Stimulated activated CD8-positive, alpha-beta memory T cell treated with anti-CD3 and anti-CD28 coated beads, Interleukin-7, amount 100 ng/mL, for 48 hours (primary cell): ENCODE measurements at regions not wholly inside any gene's neighbourhood (a gene's known extent, or its start where the extent isn't known, plus 50 kb on each side); places are given as distances from the start of the nearest gene placed in this dataset.
A peak's percentile ranks its signal among the peaks of the same experiment; 100 is the strongest.
"Not testable (repeated sequence)": the region's sequence is repeated elsewhere in the genome, so short reads cannot be mapped to it uniquely, and the experiment has no call there.

Experiments used
- DNase-seq, 2 donors: peaks; one replicate each; pipeline ENCODE4 v3.0.0-alpha.2; 2020; ENCODE audit warnings: low read depth in 1 of 2; ENCODE audit errors: extremely low read depth in 1 of 2

DNA sequence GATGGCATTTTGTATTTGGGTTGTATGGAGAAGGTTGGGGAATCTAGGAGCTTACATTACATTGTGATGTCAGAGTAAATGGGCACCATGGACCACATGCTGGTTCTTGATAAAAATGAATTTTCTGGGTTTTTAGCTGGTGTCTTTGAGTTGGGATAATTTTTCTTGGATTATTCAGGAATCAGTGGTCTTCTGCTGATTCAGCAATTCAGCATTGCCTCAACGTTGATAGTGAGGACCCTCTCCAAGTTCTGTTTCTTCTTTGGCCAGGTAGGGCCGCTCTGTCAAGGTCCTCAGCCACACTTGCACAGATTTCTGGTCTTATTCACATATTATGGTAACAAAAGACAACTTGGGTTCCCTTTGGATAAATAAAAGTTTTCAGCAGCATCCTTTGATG lies 312.0 kb upstream of the TPK1 start:
- no peak for DNase-seq

DNA sequence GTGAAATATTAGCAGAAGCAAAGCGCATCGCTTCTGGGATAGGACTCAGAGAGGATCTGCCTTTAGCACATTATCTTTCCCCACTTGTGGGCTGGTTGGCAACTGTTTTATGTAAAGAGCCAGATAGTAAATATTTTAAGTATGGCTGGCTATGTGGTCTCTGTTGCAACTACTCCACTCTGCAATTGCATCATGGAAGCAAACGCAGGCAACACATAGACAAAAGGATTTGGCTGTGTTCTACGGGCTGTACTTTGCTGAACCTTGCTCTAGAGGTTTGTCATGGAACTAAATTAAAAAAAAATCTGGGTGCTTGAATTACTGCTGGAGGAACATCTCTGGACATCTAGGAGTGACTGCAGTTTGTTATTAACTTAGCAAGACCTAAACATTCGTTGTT lies 307.8 kb upstream of the TPK1 start:
- no peak for DNase-seq

DNA sequence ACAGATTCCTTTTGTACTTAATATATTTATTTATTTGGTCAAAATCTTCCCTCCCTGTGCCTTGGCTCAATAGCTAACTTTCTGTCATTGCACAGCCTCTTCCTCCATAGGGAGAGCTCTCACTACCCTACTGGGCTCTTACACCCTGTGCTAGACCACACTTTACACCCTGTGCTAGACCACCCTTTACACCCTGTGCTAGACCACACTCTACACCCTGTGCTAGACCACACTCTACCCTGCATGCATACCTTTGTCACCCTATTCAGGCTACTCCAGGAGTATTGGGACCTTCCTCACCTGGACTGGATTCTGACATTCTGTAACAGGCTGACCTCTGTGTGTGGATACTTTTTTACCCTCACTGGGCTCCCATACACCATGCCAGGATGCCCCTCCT lies 298.5 kb upstream of the TPK1 start:
- no peak for DNase-seq

DNA sequence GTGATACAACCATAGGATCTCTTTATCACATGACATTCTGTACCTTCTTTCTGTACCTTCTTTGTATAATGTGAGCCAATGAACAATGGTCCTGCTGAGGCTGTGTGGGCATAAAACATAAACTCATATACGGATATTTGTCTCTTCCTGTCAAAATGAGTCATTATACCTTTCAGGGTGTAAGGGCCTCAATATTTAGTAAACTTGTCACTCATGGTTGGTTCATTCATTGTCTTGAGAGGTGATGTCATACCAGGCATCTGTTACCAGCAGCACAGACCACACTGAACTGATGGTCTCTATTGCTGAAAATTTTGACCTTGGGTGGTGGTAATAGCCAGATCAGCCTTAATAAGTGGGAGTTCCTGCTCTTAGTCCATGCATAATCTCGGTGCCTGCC lies 287.6 kb upstream of the TPK1 start:
- DNase-seq: no peak

DNA sequence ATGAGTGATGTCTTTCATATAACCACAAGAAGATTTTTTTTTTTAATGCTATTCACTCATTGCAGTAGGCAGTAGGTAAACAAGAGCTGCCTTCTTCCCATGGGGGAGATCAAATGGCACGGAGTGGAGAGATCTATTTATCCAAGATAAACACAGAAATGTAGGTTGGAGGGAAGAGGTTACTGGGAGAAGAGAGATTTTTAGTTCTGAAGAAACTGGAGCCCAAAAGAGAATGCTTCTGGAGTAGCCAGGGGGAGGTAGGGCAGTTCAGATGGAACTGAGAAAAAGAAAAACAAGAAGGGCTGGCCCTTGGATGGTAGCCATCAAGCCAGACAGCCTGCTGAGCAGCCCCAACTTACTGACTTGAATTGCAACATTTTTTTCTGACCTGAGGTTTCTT lies 270.1 kb upstream of the TPK1 start:
- no peak for DNase-seq

DNA sequence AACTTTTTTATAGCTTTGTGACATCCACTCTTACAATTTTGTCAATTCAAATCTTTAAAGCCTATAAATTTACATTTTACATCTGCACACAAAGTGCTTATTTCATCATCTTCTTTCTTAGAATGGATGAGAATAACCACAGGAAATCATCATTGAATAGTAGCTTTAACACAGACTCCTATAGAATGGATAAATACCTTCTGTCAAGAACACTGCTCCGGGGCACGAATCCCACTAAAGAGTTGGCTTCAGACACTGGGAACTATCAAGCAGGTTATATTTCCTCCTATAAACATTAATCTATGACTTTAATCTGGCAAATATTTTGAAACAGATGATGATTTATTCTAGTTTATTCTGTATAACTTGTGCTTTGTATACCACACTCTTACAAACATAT lies 269.7 kb upstream of the TPK1 start:
- no peak for DNase-seq

DNA sequence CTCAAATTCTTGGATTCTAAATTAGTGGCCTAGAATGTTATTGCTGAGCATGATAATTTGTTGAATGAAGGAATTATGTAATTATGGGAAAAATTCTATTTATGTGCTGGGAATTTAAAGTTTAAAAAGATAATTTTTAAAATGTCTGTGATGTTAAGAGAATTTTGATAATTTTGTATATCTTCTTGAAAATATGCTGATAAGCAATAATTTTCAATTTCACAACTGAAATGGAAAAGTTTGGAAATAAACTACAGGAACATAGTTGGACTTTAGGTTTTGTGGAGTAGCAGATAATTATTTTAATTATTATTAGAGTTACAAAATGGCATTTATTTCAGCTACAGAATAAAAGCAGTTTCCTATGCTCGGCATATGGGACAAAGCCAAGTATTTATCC lies 268.5 kb upstream of the TPK1 start:
- DNase-seq: no peak

DNA sequence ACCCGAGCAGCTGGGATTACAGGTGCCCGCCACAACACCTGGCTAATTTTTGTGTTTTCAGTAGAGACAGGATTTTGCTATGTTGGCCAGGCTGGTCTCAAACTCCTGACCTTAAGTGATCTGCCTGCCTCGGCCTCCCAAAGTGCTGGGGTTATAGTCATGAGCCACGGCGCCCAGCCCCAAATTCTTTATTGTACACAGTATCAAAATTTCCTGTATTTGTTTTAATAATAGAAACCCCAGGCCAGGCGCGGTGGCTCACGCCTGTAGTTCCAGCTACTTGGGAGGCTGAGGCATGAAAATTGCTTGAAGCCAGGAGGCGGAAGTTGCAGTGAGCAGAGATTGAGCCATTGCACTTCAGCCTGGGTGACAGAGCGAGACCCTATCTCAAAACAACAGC lies 266.3 kb upstream of the TPK1 start:
- not testable (repeated sequence) for DNase-seq

DNA sequence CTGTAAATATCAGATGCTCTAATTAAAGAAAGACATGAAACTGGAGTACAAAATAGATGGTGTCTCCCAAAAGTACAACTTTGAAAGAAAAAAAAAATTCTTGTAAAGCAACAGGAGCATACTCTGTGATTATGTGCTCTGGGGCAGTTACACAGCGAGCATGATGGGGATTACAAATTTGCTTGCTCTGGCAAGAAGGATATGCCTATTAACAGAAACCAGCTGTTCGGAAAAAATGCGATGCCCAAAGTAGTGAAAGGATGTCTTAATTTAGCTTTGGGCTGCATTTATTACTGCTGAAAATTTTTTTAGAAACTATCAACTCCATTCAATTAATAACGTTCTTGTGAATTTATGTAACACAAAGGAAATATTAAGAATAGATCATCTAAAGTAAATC lies 256.9 kb upstream of the TPK1 start:
- DNase-seq: no peak

DNA sequence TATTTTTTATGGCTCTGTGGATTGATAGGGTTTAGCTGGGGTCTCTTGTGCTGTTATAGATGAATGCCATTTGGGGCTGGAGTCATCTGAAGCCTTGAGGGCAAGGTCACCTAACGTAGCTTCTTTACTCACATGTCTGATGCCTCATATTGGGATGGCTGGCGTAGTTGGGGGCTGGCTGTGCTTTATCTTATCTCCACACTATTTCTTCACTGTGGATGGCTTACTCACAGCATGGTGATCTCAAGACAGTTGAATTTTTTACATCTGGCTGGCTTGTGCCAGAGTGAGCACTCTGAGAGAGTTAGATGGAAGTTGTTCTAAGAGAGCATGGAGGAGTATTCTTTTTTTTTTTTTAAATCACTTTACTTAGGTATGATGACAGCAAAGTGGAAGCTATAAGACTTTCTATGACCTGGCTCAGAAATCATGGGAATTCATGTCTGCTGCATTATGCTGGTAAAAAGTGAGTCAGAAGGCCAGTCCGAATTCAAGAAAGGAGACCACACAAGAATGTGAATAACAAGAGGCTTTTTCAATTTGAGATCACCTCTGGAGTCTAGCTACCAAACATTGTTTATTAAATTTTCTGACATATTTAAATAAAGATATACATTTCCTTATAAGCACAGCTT lies 252.4 kb upstream of the TPK1 start:
- DNase-seq: no peak

DNA sequence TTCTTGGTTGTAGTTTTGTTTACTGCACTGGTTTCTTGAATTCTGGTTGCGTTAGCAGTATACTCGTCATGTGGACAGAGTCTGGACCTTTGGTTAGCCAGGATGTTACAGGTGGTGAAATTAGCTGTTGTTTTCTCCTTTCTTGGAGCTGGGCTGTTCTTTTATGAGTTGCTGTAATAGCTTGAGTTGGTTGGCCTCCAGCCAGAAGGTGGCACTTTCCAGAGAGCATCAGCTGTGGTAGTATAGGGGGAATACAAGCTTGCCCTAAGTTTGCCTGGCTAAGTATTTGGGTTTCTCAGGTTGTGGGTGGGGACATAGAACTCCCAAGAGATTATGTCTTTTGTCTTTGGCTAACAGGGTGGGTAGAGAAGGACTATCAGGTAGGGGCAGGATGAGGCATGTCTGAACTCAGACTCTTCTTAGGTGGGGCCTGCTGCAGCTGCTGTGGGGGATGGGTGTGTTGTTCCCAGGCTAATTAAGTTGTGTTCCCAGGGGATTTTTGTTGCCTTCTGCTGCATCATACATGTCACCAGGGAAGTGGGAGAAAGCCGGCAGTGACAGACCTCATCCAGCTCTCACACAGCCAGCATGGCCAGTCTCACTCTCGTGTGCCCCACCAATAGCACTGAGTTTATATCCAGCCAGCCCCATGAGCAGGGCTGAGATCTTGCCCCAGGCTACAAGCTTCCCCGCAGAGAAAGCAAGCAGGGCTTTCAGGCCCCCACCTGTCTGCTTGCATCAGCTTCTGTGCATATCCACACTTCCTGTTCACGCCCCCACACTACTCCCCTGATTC lies 246.7 kb upstream of the TPK1 start:
- no peak for DNase-seq

DNA sequence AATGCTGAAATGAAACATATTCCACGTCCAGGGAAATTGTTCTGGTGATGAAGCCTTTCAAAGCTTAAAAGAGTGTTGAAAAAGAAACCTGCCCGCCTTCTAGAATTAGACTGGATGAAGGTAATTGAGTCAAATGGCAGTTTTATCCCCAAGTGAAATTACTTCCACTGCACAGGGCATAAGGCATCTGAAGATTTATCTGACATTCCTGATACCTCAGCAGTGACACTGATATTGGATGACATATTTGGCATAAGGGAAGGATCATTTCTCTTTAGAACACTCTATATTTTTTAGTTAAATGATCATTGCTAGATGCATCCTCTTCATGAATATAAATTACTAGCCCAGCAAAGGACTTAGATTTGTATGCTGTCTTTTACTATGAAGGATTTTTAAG lies 229.6 kb upstream of the TPK1 start:
- no peak for DNase-seq

DNA sequence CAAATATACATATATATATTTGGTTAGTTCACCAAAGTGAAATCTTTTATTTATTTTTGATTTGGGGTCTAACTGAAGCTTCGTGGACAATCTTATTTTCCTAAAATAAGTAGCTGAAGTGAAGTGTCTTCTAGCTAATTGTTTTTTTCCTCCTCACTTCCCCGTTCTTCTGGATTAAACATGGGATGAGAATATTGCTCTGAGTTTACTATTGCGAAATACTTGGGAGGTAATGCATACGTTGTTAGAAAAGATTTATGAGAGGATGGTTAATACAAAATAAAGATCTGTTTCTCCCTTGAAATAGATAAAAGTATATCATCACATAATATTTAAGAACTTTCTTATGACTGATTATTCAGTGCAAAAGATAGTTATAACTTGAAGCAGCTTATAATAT lies 228.3 kb upstream of the TPK1 start:
- DNase-seq: no peak

DNA sequence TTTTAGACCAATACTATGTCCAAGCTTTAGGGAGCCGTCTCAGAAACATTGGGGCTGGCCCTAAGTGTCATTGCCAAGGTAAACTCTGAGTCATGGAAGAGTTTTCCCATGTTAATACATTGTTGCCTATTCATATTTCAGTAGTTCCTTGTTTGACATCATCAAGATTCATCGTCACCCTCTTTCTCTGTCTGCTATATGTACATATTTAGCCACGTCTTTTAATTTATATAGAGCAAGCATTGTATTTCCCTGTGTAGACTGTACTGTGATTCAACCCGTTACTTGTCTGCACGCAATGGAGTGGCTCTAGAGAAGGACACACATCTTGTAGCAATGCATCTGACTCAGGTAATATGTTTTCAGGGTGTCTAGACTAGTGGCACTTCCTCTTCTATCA lies 217.9 kb upstream of the TPK1 start:
- no peak for DNase-seq

DNA sequence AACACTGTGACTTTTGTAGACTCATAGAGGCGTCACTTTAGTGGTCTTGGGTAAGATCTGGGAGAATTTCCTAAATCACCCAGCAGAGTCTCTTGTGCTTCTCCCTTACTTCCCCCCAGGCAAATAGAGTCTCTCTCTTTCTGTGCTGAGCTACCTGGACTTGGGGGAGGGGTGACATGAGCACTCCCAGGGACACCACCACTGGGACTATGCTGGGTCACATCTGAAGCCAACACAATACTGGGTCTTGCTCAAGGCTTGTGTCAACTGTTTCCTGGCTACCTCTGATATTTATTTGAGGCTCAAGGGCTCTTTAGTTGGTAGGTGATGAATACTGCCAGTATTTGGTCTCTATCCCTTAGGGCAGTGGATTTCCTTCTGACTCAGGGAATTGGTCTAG lies 214.6 kb upstream of the TPK1 start:
- no peak for DNase-seq

DNA sequence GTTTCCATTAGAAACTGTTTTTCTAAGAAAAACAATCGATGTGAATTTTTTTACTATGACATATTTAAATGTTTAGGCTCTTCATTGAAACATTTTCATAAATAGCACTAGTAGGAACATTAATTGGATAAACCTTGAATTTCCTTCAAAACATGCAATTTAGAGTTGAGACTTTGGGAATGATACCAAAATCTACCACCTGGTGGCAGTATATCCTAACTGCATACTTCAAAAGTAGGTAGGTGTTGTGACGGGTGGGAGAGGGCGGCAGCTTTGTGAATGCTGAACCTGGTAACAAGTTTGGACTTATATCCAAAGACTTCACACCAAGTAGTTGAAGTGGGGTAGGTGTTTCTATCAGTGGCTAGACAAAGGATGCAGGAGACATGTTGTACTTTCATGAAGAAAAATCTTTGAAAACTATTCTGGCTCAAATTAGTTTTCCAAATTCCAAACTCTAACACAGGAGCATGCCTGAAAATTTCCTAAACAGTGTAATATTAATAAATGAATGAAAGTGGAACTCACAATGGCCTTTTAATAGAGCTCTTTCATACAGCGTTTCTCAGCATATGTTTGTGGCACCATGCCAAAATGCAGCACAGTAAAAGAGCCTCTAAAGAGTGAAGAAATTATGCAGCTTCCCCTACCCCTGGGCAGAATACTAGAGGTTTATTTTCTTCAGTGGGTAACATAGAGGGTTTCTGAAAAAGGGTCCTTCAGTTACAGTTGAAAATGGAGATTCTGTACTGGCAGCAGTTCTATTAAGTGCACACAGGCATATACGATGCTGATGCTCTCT lies 201.0 kb upstream of the TPK1 start:
- DNase-seq: peak in 1 of 2 donors; percentile 3

DNA sequence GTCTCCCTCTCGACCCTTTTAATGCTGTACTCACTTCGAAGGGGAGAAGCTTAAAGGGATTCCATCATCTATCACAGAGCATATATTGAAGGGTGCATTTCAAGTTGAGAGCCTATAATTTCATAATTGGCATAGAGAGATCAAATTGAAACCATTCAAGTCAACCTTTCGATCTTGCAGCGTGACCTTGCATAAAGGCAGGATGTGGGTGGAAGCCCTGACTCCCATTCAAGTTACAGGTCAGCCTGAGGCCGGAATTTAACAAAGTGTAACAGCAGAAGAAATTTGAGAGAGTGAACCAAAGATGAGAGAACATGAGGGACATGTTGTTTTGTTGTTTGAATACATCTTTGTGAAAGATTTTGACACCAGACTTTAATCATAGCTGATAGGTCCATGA lies 195.3 kb upstream of the TPK1 start:
- DNase-seq: no peak

DNA sequence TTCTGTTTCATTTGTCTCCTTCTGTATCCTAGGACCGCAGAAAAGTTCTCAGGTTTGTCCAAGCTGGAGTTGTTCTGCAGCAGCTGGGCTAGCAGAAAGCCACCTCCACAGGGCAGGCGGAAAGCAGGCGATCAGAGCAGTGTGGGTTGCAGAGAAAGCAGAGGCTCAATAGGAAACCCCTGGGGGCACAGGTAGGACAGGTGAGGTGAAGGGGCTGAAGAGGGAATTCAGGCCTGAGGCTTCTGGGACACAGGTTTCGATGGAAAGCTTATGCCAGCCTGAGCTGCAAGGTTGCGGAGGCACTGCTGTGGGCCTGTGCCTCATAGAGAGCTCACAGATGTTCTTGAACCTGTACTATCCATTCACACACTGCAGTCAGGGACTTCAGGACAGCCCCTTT lies 194.9 kb upstream of the TPK1 start:
- DNase-seq: no peak

DNA sequence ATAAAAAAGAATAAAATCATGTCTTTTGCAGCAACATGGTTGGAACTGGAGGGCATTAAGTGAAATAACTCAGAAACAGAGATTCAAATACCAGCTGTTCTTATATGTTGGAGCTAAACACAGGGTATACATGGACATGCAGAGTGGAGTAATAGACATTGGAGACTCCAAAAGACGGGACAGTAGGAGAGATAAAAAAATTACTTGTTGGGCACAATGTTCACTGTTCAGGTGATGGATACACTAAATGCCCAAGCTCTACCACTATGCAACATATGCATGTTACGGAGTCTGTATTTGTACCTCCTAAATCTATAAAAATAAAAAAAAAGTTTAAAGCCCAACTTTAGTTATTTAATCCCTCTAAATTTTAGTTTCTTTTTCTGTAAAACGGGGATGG lies 184.6 kb upstream of the TPK1 start:
- DNase-seq: no peak

DNA sequence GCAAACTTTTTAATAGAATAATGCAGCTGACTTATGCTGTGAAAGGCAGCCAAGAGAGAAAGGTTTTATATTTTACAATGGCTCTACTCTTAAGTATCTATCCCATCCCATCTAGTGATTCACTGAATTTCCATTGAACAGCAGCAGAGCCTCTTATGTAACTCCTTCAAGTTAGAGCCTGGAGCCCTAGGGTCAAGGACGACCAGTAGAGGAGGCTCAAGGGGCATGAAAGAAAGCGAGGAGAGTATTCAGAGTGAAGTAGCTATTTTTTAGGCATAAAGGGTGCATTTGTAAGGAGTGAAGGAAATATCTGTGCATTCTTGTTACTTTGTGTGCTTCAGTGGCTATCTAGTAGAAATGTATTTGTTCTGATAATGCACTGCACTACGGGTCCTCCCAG lies 180.2 kb upstream of the TPK1 start:
- no peak for DNase-seq

DNA sequence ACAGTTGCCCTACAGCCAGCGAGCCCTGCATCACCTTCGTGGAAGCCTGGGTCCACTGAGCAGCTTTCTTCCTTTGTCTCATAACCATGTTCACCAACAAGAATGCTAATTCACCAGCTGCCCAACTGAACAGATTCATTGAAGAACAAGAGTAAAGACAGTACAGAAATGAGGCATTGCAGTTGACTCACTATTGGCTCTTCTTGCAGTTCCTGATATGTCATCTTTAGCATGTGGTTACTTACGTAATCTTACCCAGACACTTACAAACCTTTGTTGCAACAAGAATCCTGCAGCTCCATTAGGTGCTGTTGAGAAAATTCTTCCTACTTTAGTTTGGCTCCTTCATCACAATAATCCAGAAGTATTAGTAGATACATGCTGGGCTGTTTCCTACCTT lies 174.0 kb upstream of the TPK1 start:
- DNase-seq: no peak

DNA sequence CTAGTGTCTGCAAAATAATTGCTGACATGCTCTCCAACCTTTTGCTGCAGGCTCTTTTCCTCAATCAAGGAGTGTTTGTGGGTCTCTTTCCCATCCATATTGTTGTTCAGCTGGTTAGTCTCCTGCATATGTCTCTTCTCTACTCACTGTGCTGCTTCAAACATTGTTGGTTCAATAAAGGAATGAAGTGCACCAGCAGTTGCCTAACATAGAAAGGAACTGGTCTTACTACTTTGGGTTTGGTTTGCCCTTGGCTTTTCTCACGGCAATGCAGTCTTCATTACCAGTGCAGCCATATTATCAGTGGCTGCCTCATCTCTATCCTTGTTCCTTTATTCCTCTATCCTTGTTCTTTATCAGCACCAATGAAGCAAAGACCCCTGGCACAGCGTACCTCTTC lies 169.7 kb upstream of the TPK1 start:
- DNase-seq: no peak
